Hematopoietic multipotent progenitor cell treated with erythropoietin and hydrocortisone succinate and interleukin-3 and kit ligand, for 8 days (in vitro differentiated cells): ENCODE measurements at regions not wholly inside any gene's neighbourhood (a gene's known extent, or its start where the extent isn't known, plus 50 kb on each side); places are given as distances from the start of the nearest gene placed in this dataset.

Experiments
- DNase-seq: peaks from one replicate; pipeline ENCODE4 v3.0.0-alpha.2; 2015

GRCh38 chr7:136230210-136230609, 253.1 kb upstream of the MTPN start:
- DNase-seq: no peak

- DNase-seq: no peak
Measured at GRCh38 chr7:136229790-136230189, 252.6 kb upstream of the MTPN start.

GRCh38 chr7:136228171-136228570, 251.0 kb upstream of the MTPN start:
- DNase-seq: no peak

GRCh38 chr7:136214356-136214755, 237.2 kb upstream of the MTPN start:
- no peak for DNase-seq

GRCh38 chr7:136213012-136213411, 235.9 kb upstream of the MTPN start:
- DNase-seq: no peak

GRCh38 chr7:136210664-136211063, 233.5 kb upstream of the MTPN start:
- no peak for DNase-seq

- no peak for DNase-seq
Measured at GRCh38 chr7:136210079-136210478, 232.9 kb upstream of the MTPN start.

GRCh38 chr7:136205956-136206355, 228.8 kb upstream of the MTPN start:
- DNase-seq: no peak

- no peak for DNase-seq
Measured at GRCh38 chr7:136198168-136198567, 221.0 kb upstream of the MTPN start.

- no peak for DNase-seq
Measured at GRCh38 chr7:136194878-136195277, 217.7 kb upstream of the MTPN start.

- DNase-seq: no peak
Measured at GRCh38 chr7:136193940-136194339, 216.8 kb upstream of the MTPN start.

- no peak for DNase-seq
Measured at GRCh38 chr7:136189506-136189998, 212.4 kb upstream of the MTPN start.

- DNase-seq: no peak
Measured at GRCh38 chr7:136186281-136186680, 209.1 kb upstream of the MTPN start.

- no peak for DNase-seq
Measured at GRCh38 chr7:136184719-136185118, 207.6 kb upstream of the MTPN start.

- DNase-seq: no peak
Measured at GRCh38 chr7:136183981-136184380, 206.8 kb upstream of the MTPN start.

- DNase-seq: no peak
Measured at GRCh38 chr7:136180984-136181383, 203.8 kb upstream of the MTPN start.

- DNase-seq: peak; percentile 40
Measured at GRCh38 chr7:136179851-136180721, 202.9 kb upstream of the MTPN start.

GRCh38 chr7:136179154-136179553, 202.0 kb upstream of the MTPN start:
- DNase-seq: no peak

- DNase-seq: peak; percentile 45
Measured at GRCh38 chr7:136174477-136175125, 197.4 kb upstream of the MTPN start.

GRCh38 chr7:136173874-136174273, 196.7 kb upstream of the MTPN start:
- DNase-seq: no peak

- DNase-seq: no peak
Measured at GRCh38 chr7:136171233-136171632, 194.1 kb upstream of the MTPN start.

- no peak for DNase-seq
Measured at GRCh38 chr7:136168821-136169220, 191.7 kb upstream of the MTPN start.

- DNase-seq: no peak
Measured at GRCh38 chr7:136167991-136168390, 190.8 kb upstream of the MTPN start.

- no peak for DNase-seq
Measured at GRCh38 chr7:136166521-136166920, 189.4 kb upstream of the MTPN start.
